Activated CD4-positive, alpha-beta T cell treated with anti-CD3 and anti-CD28 coated beads for 24 hours (primary cell): ENCODE measurements at regions not wholly inside any gene's neighbourhood (a gene's known extent, or its start where the extent isn't known, plus 50 kb on each side); places are given as distances from the start of the nearest gene placed in this dataset.

Experiments used
- DNase-seq, 2 donors: peaks; one replicate each; pipeline ENCODE4 v3.0.0-alpha.2; 2020; ENCODE audit warnings: low read depth in 2 of 2

GRCh38 chr2:226526716-226527115 is 272.9 kb downstream of the IRS1 start:
- DNase-seq, result no peak

GRCh38 chr2:226524381-226524843 is 275.2 kb downstream of the IRS1 start:
- no peak for DNase-seq

GRCh38 chr2:226520723-226521122 is 278.9 kb downstream of the IRS1 start:
- no peak for DNase-seq

- DNase-seq, result no peak
These were observed 284.1 kb downstream of the IRS1 start for GRCh38 chr2:226515344-226516055.

- DNase-seq, result no peak
These were observed 284.7 kb downstream of the IRS1 start for GRCh38 chr2:226514895-226515294.

- DNase-seq, result no peak
These were observed 288.3 kb downstream of the IRS1 start for GRCh38 chr2:226511311-226511710.

GRCh38 chr2:226508683-226509082 is 290.9 kb downstream of the IRS1 start:
- DNase-seq, result no peak

GRCh38 chr2:226508005-226508404 is 291.6 kb downstream of the IRS1 start:
- DNase-seq, result no peak

- no peak for DNase-seq
These were observed 302.3 kb downstream of the IRS1 start for GRCh38 chr2:226497146-226497909.

- no peak for DNase-seq
These were observed 303.4 kb downstream of the IRS1 start for GRCh38 chr2:226496273-226496550.

GRCh38 chr2:226495466-226496272 is 304.0 kb downstream of the IRS1 start:
- no peak for DNase-seq

GRCh38 chr2:226491112-226491511 is 308.5 kb downstream of the IRS1 start:
- DNase-seq, result no peak

GRCh38 chr2:226489775-226490541 is 309.7 kb downstream of the IRS1 start:
- DNase-seq, result no peak

GRCh38 chr2:226488034-226488433 is 311.6 kb downstream of the IRS1 start:
- DNase-seq, result no peak

GRCh38 chr2:226487573-226487972 is 312.0 kb downstream of the IRS1 start:
- DNase-seq, result no peak

GRCh38 chr2:226483745-226484619 is 315.6 kb downstream of the IRS1 start:
- no peak for DNase-seq

GRCh38 chr2:226483143-226483542 is 316.5 kb downstream of the IRS1 start:
- no peak for DNase-seq

- no peak for DNase-seq
These were observed 321.4 kb downstream of the IRS1 start for GRCh38 chr2:226478109-226478809.

- DNase-seq, result no peak
These were observed 322.2 kb downstream of the IRS1 start for GRCh38 chr2:226477221-226478108.
